ENCODE measurements at regions not wholly inside any gene's neighbourhood (a gene's known extent, or its start where the extent isn't known, plus 50 kb on each side); places are given as distances from the start of the nearest gene placed in this dataset.

DNA sequence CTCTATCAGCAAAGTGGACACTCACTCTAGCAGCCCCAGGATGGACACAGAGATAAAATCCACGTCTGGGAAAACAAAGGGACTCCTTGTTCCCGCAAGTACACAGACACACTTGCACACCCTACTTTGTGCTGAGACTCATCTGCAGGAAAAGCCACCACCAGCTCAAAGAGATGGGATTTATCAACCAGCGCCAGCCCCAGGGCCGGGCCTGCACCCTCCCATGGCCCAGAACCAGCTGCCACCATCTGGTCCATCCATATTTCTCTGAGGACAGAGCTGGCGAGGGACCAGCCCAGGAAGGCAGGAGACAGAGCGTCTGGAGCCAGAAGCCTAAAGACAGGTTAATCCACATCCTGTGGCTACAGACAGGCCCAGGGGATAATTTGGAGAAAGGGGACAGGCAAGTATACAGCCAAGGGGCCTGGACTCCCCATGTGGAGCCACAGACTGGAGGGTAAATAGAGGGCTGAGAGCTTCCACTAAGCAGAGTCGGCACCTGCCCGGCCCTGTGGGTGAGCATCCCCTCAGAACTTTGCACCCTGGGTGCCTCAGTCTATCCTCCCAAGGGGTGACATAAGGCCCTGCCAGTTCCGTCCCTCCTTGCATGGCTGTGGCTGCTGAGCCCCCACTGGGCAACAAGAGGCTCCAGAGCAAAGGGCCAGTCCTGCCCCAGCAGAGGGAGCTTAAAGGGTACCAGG lies 233.9 kb downstream of the PTPRU start:
- TF ChIP-seq POLR2A (IDR thresholded peaks at IDR 0.05; ENCODE audit: low read depth, low read length): no peak
- TF ChIP-seq TAF1 (IDR thresholded peaks at IDR 0.05; ENCODE audit: low read depth, low read length): no peak
- no peak for TF ChIP-seq POLR2AphosphoS5 (IDR thresholded peaks at IDR 0.05; ENCODE audit: low read depth, low read length)
- TF ChIP-seq SPI1 (IDR thresholded peaks at IDR 0.05; ENCODE audit: low read depth, low read length): no peak
- no peak for TF ChIP-seq PAX5 (IDR thresholded peaks at IDR 0.05; ENCODE audit: insufficient read depth, low read length, severe bottlenecking)
